ENCODE measurements at regions not wholly inside any gene's neighbourhood (a gene's known extent, or its start where the extent isn't known, plus 50 kb on each side); places are given as distances from the start of the nearest gene placed in this dataset.

DNA sequence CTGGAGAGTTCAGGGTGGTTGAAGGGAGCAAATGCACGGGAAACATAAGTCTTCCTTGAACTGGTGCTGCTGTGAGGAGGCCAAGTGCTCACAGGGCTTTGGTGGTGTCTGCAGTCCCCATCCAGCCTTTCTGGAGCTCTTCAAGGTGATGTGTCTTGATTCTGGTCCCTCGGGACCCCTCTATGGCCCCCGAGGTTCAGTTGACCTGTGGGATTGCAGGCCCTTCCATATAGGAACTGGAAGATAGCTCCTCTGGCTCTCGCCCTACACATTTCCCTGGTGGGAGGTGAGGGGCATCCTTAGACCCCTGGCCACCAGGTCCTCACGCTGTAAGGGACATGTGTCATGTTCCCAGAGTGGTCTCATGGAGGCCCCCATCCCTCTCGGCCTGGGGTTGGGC lies 191.8 kb downstream of the GADD45G start:
- Histone ChIP-seq H2BK15ac (ENCODE audit: low read length) (no peak overlapping the region), H3K9ac (replicated peaks in 1 of 4; ENCODE audit: extremely low read depth in 1 of 4, low read depth in 3 of 4, low read length in 3 of 4) (no peak overlapping the region), H3K36me3 (ENCODE audit: control insufficient read depth in 2 of 4, insufficient read depth in 4 of 4, low read length in 3 of 4) (no peaks in the 10 kb centered on the region), H3K14ac (ENCODE audit: insufficient read length) (no peak overlapping the region), H2AFZ (ENCODE audit: low read length) (no peak overlapping the region), H3K9me3 (ENCODE audit: insufficient read depth in 2 of 2, low read depth in 1 of 2, low read length in 1 of 2) (no peaks in the 10 kb centered on the region), H3K79me2 (ENCODE audit: control insufficient read depth in 1 of 2, insufficient read depth in 2 of 2, low read length in 2 of 2) (no peaks in the 10 kb centered on the region), H3K56ac (replicated peaks; ENCODE audit: insufficient read length, low read depth, low read length) (no peak overlapping the region), H3K4ac (replicated peaks; ENCODE audit: insufficient read length, low read depth, low read length) (no peak overlapping the region), H3K4me2 (ENCODE audit: insufficient read depth in 1 of 2, low read depth in 2 of 2, low read length in 2 of 2) (no peak overlapping the region), H2BK20ac (ENCODE audit: low read length) (no peak overlapping the region), H3K18ac (ENCODE audit: extremely low read depth, low read length) (no peak overlapping the region), H3K4me1 (replicated peaks in 1 of 4; ENCODE audit: control insufficient read depth in 3 of 4, insufficient read depth in 4 of 4, low read length in 3 of 4) (no peaks in the 10 kb centered on the region), H2BK12ac (ENCODE audit: low read depth, low read length) (no peak overlapping the region), H4K91ac (replicated peaks; ENCODE audit: insufficient read length, low read length) (no peak overlapping the region), H3K27ac (ENCODE audit: low read depth, low read length) (no peak overlapping the region), H4K5ac (ENCODE audit: insufficient read length, low read depth, low read length) (no peak overlapping the region), H3K79me1 (ENCODE audit: low read depth, low read length) (no peaks in the 10 kb centered on the region), H3K23ac (ENCODE audit: insufficient read length) (no peak overlapping the region), H2AK5ac (ENCODE audit: low read depth, low read length) (no peak overlapping the region), H4K20me1 (replicated peaks in 1 of 2; ENCODE audit: control insufficient read depth in 1 of 2, insufficient read depth in 2 of 2, low read length in 2 of 2) (no peaks in the 10 kb centered on the region), H3K23me2 (ENCODE audit: low read depth, low read length) (no peaks in the 10 kb centered on the region), H2BK5ac (ENCODE audit: low read depth, low read length) (no peak overlapping the region), H3K27me3 (replicated peaks in 1 of 4; ENCODE audit: control insufficient read depth in 3 of 4, extremely low read depth in 1 of 4, insufficient read depth in 3 of 4, low read length in 3 of 4) (no peaks in the 10 kb centered on the region), H4K8ac (ENCODE audit: extremely low read depth, insufficient read depth, low read length) (no peak overlapping the region), H2BK120ac (replicated peaks; ENCODE audit: low read depth, low read length) (no peak overlapping the region), H3K4me3 (ENCODE audit: extremely low read depth in 1 of 4, insufficient read depth in 2 of 4, low read depth in 3 of 4, low read length in 4 of 4) (no peak overlapping the region)
- ChIA-PET CTCF (ENCODE audit: partially characterized antibody) (interaction anchor here (0.6 to 1.0 kb wide), 3 partner anchors 19 to 39 kb away, joined by 3 read pairs; no protein-coding TSS in a partner anchor), POLR2A (ENCODE audit: partially characterized antibody) (no interaction called here)
- FAIRE-seq (no peak), DNase-seq (ENCODE audit: low read depth in 1 of 2, low spot score in 2 of 2) (no peak)
- no peak for TF ChIP-seq CBX8 (IDR thresholded peaks at IDR 0.05; ENCODE audit: borderline replicate concordance, low read depth, low read length)
- no peak for TF ChIP-seq BRCA1 (IDR thresholded peaks at IDR 0.05; ENCODE audit: low read depth, low read length)
- TF ChIP-seq CHD2 (IDR thresholded peaks at IDR 0.05; ENCODE audit: low read length): no peak
- TF ChIP-seq TCF12 (IDR thresholded peaks at IDR 0.05; ENCODE audit: low read depth, low read length): no peak
- TF ChIP-seq GTF2F1 (IDR thresholded peaks at IDR 0.05; ENCODE audit: borderline replicate concordance, low read depth, low read length): no peak
- no peak for TF ChIP-seq EZH2 (IDR thresholded peaks at IDR 0.05; ENCODE audit: low read depth, low read length, severe bottlenecking)
- no peak for TF ChIP-seq KDM4A (IDR thresholded peaks at IDR 0.05; ENCODE audit: low read depth, low read length, severe bottlenecking)
- TF ChIP-seq GABPA (IDR thresholded peaks at IDR 0.05; ENCODE audit: borderline replicate concordance, insufficient read depth, low read length): no peak
- no peak for TF ChIP-seq RFX5 (IDR thresholded peaks at IDR 0.05; ENCODE audit: borderline replicate concordance, low read depth, low read length)
- no peak for TF ChIP-seq TAF7 (optimal IDR thresholded peaks at IDR 0.05; ENCODE audit: borderline replicate concordance, low read depth, low read length)
- TF ChIP-seq, protein P1, sequence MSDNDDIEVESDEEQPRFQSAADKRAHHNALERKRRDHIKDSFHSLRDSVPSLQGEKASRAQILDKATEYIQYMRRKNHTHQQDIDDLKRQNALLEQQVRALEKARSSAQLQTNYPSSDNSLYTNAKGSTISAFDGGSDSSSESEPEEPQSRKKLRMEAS (IDR thresholded peaks at IDR 0.05): no peak
- TF ChIP-seq PHF8 (conservative IDR thresholded peaks at IDR 0.05; ENCODE audit: low read depth, low read length): no peak
- no peak for TF ChIP-seq RBBP5 (IDR thresholded peaks at IDR 0.05; ENCODE audit: borderline replicate concordance, low read depth, low read length)
- no peak for TF ChIP-seq CHD1 (IDR thresholded peaks at IDR 0.05; ENCODE audit: low read depth, low read length)
- TF ChIP-seq SUZ12 (IDR thresholded peaks at IDR 0.05; ENCODE audit: low read length): no peak
- WGBS, 2 experiments (ENCODE audit: extremely low coverage in 1 of 2, insufficient coverage in 1 of 2, insufficient read length in 1 of 2, insufficient replicate concordance in 2 of 2, low coverage in 1 of 2, low lambda C conversion rate in 2 of 2, missing lambda C conversion rate in 1 of 2): 90% methylated on average over 6 of the region's 6 CpGs; no CpG with 5 or more reads in 1 of the 2 experiments

All from H1 (cell line).